GM23338 (cell line): ENCODE measurements at regions not wholly inside any gene's neighbourhood (a gene's known extent, or its start where the extent isn't known, plus 50 kb on each side); places are given as distances from the start of the nearest gene placed in this dataset.
A peak's percentile ranks its signal among the peaks of the same experiment; 100 is the strongest.

Experiments used
- ATAC-seq: fragments of 200-7000 bp; cut with Tn5 transposase; 3 replicates; pipeline ENCODE4 v1.9.1; 2020
- DNase-seq: peaks from one replicate; pipeline ENCODE4 v3.0.0-alpha.2; 2015; ENCODE audit warnings: low spot score
- H2AFZ ChIP-seq: fragments of 200-600 bp; sonication (generic); 2 replicates; pipeline ENCODE4 v1.8.0; 2016; ENCODE audit warnings: antibody characterized with exemption, mild to moderate bottlenecking, moderate library complexity
- H3F3A ChIP-seq: fragments of 200-600 bp; sonication (generic); replicated peaks from 2 replicates; pipeline ENCODE4 v1.8.0; 2017; ENCODE audit warnings: antibody characterized with exemption, mixed run types, low read depth
- H3K27ac ChIP-seq: fragments of 200-600 bp; sonication (generic); 2 replicates; pipeline ENCODE4 v1.6.1; 2016; ENCODE audit warnings: low read depth
- H3K27me3 ChIP-seq: fragments of 200-600 bp; sonication (generic); 2 replicates; pipeline ENCODE4 v1.8.0; 2016; ENCODE audit warnings: mild to moderate bottlenecking, mixed run types, moderate library complexity; ENCODE audit not compliant: insufficient read depth
- H3K36me3 ChIP-seq: fragments of 200-600 bp; sonication (generic); 2 replicates; pipeline ENCODE4 v1.8.0; 2016; ENCODE audit warnings: mild to moderate bottlenecking; ENCODE audit not compliant: insufficient read depth
- H3K4me1 ChIP-seq: fragments of 200-600 bp; sonication (generic); 2 replicates; pipeline ENCODE4 v1.8.0; 2016; ENCODE audit warnings: mild to moderate bottlenecking, moderate library complexity; ENCODE audit not compliant: insufficient read depth
- H3K4me2 ChIP-seq: fragments of 200-600 bp; sonication (generic); 2 replicates; pipeline ENCODE4 v1.7.1; 2017; ENCODE audit warnings: mixed run types
- H3K4me3 ChIP-seq: fragments of 200-600 bp; sonication (generic); 2 replicates; pipeline ENCODE4 v1.6.1; 2016; ENCODE audit warnings: mixed run types
- H3K79me2 ChIP-seq: fragments of 200-600 bp; sonication (generic); replicated peaks from 2 replicates; pipeline ENCODE4 v1.8.0; 2017; ENCODE audit warnings: mild to moderate bottlenecking; ENCODE audit not compliant: insufficient read depth
- H3K9me2 ChIP-seq: fragments of 200-600 bp; sonication (generic); 2 replicates; pipeline ENCODE4 v1.8.0; 2017; ENCODE audit not compliant: insufficient read depth
- H4K20me1 ChIP-seq: fragments of 200-600 bp; sonication (generic); replicated peaks from 2 replicates; pipeline ENCODE4 v1.8.0; 2017; ENCODE audit warnings: mild to moderate bottlenecking; ENCODE audit not compliant: insufficient read depth
- H3K27ac Mint-ChIP-seq: 2 replicates; pipeline ENCODE4 v1.8.0; 2020; ENCODE audit warnings: inconsistent platforms, mild to moderate bottlenecking, moderate library complexity, mixed read lengths
- H3K27me3 Mint-ChIP-seq: 3 replicates; pipeline ENCODE4 v1.8.0; 2022; ENCODE audit warnings: low read depth, mild to moderate bottlenecking, moderate library complexity, mixed read lengths, inconsistent platforms; ENCODE audit not compliant: insufficient read depth, poor library complexity
- H3K36me3 Mint-ChIP-seq: 3 replicates; pipeline ENCODE4 v1.8.0; 2021; ENCODE audit warnings: low read depth, mild to moderate bottlenecking, inconsistent platforms, moderate library complexity, mixed read lengths
- H3K4me1 Mint-ChIP-seq: 3 replicates; pipeline ENCODE4 v1.8.0; 2020; ENCODE audit warnings: mild to moderate bottlenecking, inconsistent platforms, mixed read lengths
- H3K4me3 Mint-ChIP-seq: 3 replicates; pipeline ENCODE4 v1.8.0; 2021; ENCODE audit warnings: moderate library complexity, mild to moderate bottlenecking, inconsistent platforms, mixed read lengths
- H3K9me3 Mint-ChIP-seq: 3 replicates; pipeline ENCODE4 v1.8.0; 2020; ENCODE audit warnings: moderate library complexity, mild to moderate bottlenecking, inconsistent platforms, mixed read lengths
- EZH2 ChIP-seq: fragments of 200-600 bp; sonication (generic); IDR thresholded peaks from one replicate; pipeline ENCODE4 v1.8.0; 2017; ENCODE audit warnings: antibody characterized with exemption, mild to moderate bottlenecking, low read depth; ENCODE audit not compliant: unreplicated experiment
- NANOG ChIP-seq: IDR thresholded peaks from 2 replicates; pipeline ENCODE4 v1.6.1; 2016; ENCODE audit warnings: antibody characterized with exemption, borderline replicate concordance
- STAT1 ChIP-seq: IDR thresholded peaks from one replicate; pipeline ENCODE4 v1.6.1; 2016; ENCODE audit warnings: antibody characterized with exemption; ENCODE audit not compliant: unreplicated experiment
- TF ChIP-seq, protein P1 (sequence below), 2 experiments: fragments of 200-600 bp in 1 of 2; sonication (generic) in 1 of 2; conservative IDR thresholded peaks; 2 replicates each; pipeline versions ENCODE4 v1.5.1 to v1.6.1; 2016 to 2017; ENCODE audit warnings: antibody characterized with exemption in 2 of 2, low read depth in 2 of 2, mild to moderate bottlenecking in 2 of 2, moderate library complexity in 1 of 2
- TF ChIP-seq, protein P2 (sequence below): fragments of 250-450 bp; sonication (Bioruptor Pico); IDR thresholded peaks from 2 replicates; pipeline ENCODE4 v1.5.0; 2020; ENCODE audit warnings: mild to moderate bottlenecking, moderate library complexity

DNA sequence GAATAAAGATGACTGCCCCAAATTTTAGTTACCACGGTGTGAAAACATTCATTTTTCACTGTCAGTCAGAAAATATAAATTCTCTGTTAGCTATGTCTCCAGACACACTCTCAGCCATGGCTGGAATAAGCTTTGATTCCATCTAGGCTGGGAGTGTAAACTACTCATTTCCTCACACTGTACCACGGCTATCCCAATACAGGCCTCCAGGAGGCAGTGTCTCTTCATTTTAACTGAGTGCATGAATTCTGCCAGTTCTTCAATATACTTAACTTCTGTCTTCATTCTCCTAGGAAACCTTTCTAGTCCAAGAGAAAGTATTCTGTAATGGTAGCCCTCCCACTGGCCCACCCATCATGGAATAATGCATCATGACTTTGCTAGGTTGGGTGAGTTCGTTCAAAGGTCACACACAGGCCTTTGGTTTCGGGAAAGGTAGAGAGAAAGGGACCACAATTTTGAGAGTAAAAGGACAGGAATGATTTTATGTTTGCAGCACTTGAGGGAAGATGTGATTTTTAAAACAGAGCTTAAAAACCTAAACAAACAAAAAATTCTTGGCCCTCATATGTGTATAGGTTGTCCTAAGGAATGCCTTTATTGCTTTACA, 381.1 kb downstream of the SEC23A start:
- no peaks in the 10 kb centered on the region for H4K20me1 ChIP-seq
- no peaks in the 10 kb centered on the region for H3K27me3 ChIP-seq
- H3K4me3 Mint-ChIP-seq, result no peak overlapping the region
- H3K4me1 Mint-ChIP-seq, result peaks cover 4% of the 10 kb centered on the region; the same call in 2 of the 3 replicates
- H3K9me2 ChIP-seq, result no peaks in the 10 kb centered on the region
- no peaks in the 10 kb centered on the region for H3F3A ChIP-seq
- peak; percentile 97 for ATAC-seq
- H3K4me1 ChIP-seq, result no peaks in the 10 kb centered on the region
- no peak overlapping the region for H3K4me2 ChIP-seq
- TF ChIP-seq, protein P1, sequence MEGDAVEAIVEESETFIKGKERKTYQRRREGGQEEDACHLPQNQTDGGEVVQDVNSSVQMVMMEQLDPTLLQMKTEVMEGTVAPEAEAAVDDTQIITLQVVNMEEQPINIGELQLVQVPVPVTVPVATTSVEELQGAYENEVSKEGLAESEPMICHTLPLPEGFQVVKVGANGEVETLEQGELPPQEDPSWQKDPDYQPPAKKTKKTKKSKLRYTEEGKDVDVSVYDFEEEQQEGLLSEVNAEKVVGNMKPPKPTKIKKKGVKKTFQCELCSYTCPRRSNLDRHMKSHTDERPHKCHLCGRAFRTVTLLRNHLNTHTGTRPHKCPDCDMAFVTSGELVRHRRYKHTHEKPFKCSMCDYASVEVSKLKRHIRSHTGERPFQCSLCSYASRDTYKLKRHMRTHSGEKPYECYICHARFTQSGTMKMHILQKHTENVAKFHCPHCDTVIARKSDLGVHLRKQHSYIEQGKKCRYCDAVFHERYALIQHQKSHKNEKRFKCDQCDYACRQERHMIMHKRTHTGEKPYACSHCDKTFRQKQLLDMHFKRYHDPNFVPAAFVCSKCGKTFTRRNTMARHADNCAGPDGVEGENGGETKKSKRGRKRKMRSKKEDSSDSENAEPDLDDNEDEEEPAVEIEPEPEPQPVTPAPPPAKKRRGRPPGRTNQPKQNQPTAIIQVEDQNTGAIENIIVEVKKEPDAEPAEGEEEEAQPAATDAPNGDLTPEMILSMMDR (conservative IDR thresholded peaks at IDR 0.05; ENCODE audit: low read depth in 2 of 2), result peak; percentile 87 to 89
- TF ChIP-seq, protein P2, sequence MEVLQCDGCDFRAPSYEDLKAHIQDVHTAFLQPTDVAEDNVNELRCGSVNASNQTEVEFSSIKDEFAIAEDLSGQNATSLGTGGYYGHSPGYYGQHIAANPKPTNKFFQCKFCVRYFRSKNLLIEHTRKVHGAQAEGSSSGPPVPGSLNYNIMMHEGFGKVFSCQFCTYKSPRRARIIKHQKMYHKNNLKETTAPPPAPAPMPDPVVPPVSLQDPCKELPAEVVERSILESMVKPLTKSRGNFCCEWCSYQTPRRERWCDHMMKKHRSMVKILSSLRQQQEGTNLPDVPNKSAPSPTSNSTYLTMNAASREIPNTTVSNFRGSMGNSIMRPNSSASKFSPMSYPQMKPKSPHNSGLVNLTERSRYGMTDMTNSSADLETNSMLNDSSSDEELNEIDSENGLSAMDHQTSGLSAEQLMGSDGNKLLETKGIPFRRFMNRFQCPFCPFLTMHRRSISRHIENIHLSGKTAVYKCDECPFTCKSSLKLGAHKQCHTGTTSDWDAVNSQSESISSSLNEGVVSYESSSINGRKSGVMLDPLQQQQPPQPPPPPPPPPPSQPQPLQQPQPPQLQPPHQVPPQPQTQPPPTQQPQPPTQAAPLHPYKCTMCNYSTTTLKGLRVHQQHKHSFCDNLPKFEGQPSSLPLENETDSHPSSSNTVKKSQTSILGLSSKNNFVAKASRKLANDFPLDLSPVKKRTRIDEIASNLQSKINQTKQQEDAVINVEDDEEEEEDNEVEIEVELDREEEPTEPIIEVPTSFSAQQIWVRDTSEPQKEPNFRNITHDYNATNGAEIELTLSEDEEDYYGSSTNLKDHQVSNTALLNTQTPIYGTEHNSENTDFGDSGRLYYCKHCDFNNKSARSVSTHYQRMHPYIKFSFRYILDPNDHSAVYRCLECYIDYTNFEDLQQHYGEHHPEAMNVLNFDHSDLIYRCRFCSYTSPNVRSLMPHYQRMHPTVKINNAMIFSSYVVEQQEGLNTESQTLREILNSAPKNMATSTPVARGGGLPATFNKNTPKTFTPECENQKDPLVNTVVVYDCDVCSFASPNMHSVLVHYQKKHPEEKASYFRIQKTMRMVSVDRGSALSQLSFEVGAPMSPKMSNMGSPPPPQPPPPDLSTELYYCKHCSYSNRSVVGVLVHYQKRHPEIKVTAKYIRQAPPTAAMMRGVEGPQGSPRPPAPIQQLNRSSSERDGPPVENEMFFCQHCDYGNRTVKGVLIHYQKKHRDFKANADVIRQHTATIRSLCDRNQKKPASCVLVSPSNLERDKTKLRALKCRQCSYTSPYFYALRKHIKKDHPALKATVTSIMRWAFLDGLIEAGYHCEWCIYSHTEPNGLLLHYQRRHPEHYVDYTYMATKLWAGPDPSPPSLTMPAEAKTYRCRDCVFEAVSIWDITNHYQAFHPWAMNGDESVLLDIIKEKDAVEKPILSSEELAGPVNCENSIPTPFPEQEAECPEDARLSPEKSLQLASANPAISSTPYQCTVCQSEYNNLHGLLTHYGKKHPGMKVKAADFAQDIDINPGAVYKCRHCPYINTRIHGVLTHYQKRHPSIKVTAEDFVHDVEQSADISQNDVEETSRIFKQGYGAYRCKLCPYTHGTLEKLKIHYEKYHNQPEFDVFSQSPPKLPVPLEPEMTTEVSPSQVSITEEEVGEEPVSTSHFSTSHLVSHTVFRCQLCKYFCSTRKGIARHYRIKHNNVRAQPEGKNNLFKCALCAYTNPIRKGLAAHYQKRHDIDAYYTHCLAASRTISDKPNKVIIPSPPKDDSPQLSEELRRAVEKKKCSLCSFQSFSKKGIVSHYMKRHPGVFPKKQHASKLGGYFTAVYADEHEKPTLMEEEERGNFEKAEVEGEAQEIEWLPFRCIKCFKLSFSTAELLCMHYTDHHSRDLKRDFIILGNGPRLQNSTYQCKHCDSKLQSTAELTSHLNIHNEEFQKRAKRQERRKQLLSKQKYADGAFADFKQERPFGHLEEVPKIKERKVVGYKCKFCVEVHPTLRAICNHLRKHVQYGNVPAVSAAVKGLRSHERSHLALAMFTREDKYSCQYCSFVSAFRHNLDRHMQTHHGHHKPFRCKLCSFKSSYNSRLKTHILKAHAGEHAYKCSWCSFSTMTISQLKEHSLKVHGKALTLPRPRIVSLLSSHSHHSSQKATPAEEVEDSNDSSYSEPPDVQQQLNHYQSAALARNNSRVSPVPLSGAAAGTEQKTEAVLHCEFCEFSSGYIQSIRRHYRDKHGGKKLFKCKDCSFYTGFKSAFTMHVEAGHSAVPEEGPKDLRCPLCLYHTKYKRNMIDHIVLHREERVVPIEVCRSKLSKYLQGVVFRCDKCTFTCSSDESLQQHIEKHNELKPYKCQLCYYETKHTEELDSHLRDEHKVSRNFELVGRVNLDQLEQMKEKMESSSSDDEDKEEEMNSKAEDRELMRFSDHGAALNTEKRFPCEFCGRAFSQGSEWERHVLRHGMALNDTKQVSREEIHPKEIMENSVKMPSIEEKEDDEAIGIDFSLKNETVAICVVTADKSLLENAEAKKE (CRISPR knock-in tag), result no peak
- H3K27ac ChIP-seq, result no peak overlapping the region
- no peaks in the 10 kb centered on the region for H3K36me3 Mint-ChIP-seq
- H3K27ac Mint-ChIP-seq, result no peak overlapping the region
- H2AFZ ChIP-seq, result no peak overlapping the region
- H3K4me3 ChIP-seq, result no peak overlapping the region
- no peaks in the 10 kb centered on the region for H3K9me3 Mint-ChIP-seq
- H3K36me3 ChIP-seq, result no peaks in the 10 kb centered on the region
- peaks cover 4% of the 10 kb centered on the region for H3K27me3 Mint-ChIP-seq
- DNase-seq, result peak; percentile 87
- H3K79me2 ChIP-seq, result no peaks in the 10 kb centered on the region

DNA sequence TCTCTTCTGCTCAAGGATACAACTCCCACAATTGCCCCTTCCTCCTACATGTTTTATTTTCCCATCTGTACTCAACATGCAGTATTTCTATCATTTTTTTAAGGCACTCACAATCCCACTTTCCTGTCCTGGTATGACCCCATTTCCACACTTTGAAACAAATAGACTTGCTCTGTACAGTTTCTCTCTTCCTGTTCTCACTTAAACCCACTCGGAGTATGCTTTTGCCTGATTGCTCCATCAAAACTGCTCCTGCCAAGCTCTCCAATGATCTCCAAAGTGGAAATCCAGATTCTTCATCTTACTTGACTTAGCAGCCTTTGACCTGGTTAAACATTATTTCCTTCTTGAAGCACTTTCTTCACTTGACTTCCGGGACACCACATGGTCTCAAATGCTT, 384.5 kb downstream of the SEC23A start:
- no peaks in the 10 kb centered on the region for H3K79me2 ChIP-seq
- ATAC-seq (no peak), DNase-seq (no peak)
- Mint-ChIP-seq H3K4me1 (peaks cover 2% of the 10 kb centered on the region; the same call in 2 of the 3 replicates), H3K27ac (no peak overlapping the region), H3K9me3 (no peaks in the 10 kb centered on the region; the same call in 2 of the 3 replicates), H3K27me3 (peaks cover 4% of the 10 kb centered on the region), H3K36me3 (no peaks in the 10 kb centered on the region), H3K4me3 (no peak overlapping the region)
- H3K4me2 ChIP-seq, result no peak overlapping the region
- no peaks in the 10 kb centered on the region for H3K4me1 ChIP-seq
- H2AFZ ChIP-seq, result no peak overlapping the region
- H3K27me3 ChIP-seq, result no peaks in the 10 kb centered on the region
- no peaks in the 10 kb centered on the region for H3F3A ChIP-seq
- H3K36me3 ChIP-seq, result no peaks in the 10 kb centered on the region
- no peak overlapping the region for H3K4me3 ChIP-seq
- no peak overlapping the region for H3K27ac ChIP-seq
- TF ChIP-seq NANOG, result no peak
- no peak for TF ChIP-seq EZH2
- TF ChIP-seq STAT1, result no peak
- TF ChIP-seq, protein P1 (conservative IDR thresholded peaks at IDR 0.05; ENCODE audit: low read depth in 2 of 2), result no peak
- H4K20me1 ChIP-seq, result no peaks in the 10 kb centered on the region
- H3K9me2 ChIP-seq, result 0 out of 2 replicates have a peak, but pooled peaks cover 4% of the 10 kb centered on the region
